GM18511 (cell line): ENCODE measurements at regions not wholly inside any gene's neighbourhood (a gene's known extent, or its start where the extent isn't known, plus 50 kb on each side); places are given as distances from the start of the nearest gene placed in this dataset.

Source experiments
- ATAC-seq: cut with Tn5 transposase; IDR thresholded peaks from one replicate; pipeline ENCODE4 v1.9.1; 2021; ENCODE audit warnings: mild to moderate bottlenecking, moderate library complexity; ENCODE audit not compliant: unreplicated experiment

DNA sequence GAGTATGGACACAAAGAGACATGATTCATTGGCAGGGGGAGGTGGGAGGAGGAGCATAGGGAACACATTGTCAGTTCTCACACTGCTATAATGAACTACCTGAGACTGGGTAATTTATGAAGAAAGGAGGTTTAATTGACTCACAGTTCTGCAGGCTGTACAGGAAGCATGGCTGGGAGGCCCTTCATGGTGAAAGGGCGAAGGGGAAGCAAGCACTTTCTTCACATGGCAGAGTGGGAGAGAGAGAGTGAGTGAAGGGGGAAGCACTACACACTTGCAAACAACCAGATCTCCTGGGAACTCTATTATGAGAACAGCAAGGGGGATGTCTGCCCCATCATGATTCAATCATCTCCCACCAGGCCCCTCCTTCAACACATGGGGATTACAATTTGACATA, 391.8 kb downstream of the BMP4 start:
- ATAC-seq = no peak

- ATAC-seq = no peak
Observed at GRCh38 chr14:53563628-53564027, 393.0 kb downstream of the BMP4 start.

GRCh38 chr14:53553221-53553620, 400.1 kb upstream of the DDHD1 start:
- no peak for ATAC-seq

DNA sequence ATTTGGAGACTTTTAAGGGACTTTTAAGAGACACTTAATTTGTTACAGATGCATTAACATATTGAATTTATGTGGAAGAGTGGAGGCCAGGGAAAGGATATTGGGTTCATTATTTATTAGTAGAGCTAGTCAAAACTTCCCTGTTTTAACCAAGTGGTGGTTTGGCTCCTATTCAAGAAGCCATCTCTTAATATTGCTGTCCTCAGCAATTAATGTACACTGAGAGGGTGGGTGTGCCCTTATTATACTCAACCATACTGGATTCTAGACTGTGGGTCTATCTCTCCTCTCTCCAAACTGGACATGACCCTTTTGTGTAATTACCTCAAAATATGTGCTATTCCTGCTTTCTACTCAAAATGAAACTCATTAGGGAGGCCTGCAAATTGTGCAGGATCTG, 398.7 kb upstream of the DDHD1 start:
- ATAC-seq = no peak

DNA sequence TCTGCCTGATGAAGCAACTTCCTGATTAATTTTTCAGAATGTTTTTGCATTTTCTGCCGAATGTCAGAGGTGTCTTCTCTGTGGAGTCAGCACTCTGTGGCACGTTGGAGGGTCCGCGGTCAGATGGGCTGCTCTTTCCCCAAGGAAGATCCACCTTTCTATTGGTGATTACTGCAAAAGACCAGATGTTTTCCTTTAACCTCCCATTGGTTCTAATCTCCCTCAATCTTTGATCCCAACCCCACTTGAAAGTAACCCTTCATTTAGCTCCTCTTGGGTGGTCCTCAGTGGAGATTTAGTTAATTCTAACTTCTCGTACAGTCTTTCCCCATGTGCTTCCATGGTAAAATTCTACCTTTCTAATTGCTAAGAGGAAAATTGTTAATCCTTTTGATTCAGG, 397.7 kb upstream of the DDHD1 start:
- no peak for ATAC-seq

GRCh38 chr14:53549956-53550355, 396.8 kb upstream of the DDHD1 start:
- ATAC-seq = no peak

- ATAC-seq = peak; percentile 61
Observed at GRCh38 chr14:53547593-53547992, 394.5 kb upstream of the DDHD1 start.

DNA sequence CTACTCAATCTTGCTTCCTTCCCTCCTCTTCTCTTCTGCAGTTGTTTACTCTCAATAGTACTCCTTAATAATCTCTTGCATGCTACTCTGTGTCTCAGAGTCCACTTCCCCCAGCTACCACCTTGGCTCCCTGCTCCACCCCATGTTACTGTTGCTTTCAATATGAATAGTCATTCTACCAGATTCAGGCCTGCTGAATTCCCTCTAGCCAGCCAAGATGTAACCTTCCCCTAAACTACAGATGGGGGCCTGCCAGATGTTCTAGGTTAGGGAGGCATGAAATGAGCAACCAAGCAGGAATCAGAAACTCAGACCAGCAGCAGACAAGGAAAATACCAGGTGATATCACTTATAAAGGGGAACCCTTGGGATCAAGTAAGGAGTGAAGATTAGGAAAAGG, 392.1 kb upstream of the DDHD1 start:
- ATAC-seq = peak; percentile 64

GRCh38 chr14:53542732-53543131, 389.6 kb upstream of the DDHD1 start:
- no peak for ATAC-seq

- no peak for ATAC-seq
Observed at GRCh38 chr14:53541411-53541810, 388.3 kb upstream of the DDHD1 start.

GRCh38 chr14:53539489-53540126, 386.5 kb upstream of the DDHD1 start:
- peak; percentile 86 for ATAC-seq

GRCh38 chr14:53538316-53538881, 385.3 kb upstream of the DDHD1 start:
- no peak for ATAC-seq

- no peak for ATAC-seq
Observed at GRCh38 chr14:53537422-53538315, 384.5 kb upstream of the DDHD1 start.

GRCh38 chr14:53536446-53536845, 383.3 kb upstream of the DDHD1 start:
- no peak for ATAC-seq

DNA sequence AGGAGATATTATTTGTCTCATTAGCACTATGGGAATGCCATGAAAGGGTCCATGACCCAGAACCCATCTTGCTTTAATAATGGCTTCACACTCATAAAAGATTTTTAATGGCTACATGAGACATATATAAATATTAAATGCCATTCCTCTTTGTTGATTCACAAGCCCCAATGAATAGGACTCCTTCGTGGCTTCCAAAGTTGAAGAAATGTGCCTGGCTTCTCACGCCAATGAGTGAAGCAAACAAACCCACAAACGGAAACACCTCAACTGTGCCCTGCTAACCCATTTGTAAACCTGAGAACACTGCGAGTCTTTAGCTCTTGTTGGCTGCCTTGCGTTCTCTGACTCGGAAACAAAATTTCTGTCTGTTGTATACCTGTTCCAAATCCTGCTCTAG, 381.7 kb upstream of the DDHD1 start:
- ATAC-seq = no peak

DNA sequence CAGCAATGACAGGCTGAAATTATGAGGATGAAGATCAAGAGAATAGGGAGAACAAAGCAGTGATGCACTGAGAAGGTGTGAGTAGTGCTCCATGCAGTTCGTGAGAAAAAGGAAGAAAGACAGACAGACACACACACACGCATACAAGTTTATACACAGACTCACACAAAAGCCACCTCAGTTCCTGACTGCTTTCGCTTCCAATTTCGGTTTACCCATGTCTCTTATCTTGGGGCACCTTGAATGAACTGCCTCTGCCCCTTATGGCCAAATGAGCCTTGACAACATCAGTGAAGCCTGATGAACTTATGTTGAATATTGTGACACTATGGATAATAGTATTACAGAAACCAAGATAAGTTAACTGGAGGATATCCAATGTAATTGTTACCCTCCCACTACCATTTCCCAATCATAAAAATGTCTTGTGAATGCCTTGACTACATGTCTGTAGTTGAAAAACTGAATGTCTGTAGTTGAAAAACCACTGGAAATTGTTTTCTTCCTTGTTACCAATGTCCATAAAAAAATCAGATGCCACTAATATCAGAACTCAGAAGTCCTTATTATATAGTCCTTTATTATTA, 380.4 kb upstream of the DDHD1 start:
- ATAC-seq = no peak

GRCh38 chr14:53532853-53533252, 379.7 kb upstream of the DDHD1 start:
- ATAC-seq = no peak

- ATAC-seq = no peak
Observed at GRCh38 chr14:53531730-53532129, 378.6 kb upstream of the DDHD1 start.

DNA sequence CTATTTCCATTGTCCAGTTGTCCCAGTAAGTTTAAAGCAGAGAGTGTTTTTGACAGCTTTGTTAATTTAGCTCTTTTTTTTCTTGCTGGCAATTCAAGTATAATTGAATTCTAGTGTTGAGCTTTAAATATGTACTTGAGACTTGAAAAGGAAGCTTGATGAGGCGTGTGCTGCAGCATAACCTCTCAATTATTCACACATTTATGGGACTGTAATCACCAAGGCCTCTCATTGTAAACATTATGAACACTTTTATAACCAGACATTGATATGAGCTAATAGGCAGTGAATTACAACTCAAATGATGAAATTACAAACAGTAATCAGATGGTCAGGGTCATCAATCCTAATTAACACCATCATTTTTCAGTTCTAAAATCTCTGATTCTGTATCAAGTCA, 378.0 kb upstream of the DDHD1 start:
- ATAC-seq = no peak

DNA sequence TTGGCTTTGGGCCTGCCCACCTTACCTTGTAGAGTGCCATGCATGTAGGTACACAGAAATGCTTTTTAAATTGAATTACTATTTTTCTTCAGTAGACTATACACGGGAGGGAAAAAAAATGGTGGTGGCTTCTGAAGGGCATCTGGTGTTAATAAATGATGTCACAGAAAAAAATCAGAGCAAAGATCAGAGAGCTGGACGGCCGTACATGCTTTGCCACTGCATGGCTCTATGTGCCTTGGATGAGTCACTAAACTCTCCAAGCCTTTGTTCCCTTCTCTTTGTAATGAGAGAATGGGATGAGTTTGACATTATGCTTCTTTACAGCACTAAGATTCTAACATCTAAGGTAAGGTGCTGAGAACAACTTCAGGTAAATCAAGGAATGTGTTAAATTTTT, 376.4 kb upstream of the DDHD1 start:
- no peak for ATAC-seq

- ATAC-seq = no peak
Observed at GRCh38 chr14:53528185-53528671, 375.1 kb upstream of the DDHD1 start.

- no peak for ATAC-seq
Observed at GRCh38 chr14:53526200-53526599, 373.1 kb upstream of the DDHD1 start.
